ENCODE measurements at regions not wholly inside any gene's neighbourhood (a gene's known extent, or its start where the extent isn't known, plus 50 kb on each side); places are given as distances from the start of the nearest gene placed in this dataset.
A peak's percentile ranks its signal among the peaks of the same experiment; 100 is the strongest.

GRCh38 chr5:30414078-30414477 lies 779.4 kb upstream of the CDH6 start:
- TF ChIP-seq CTCF (IDR thresholded peaks at IDR 0.05; ENCODE audit: low read depth, low read length, missing control alignments) = no peak
- H3K4me3 ChIP-seq (ENCODE audit: low read depth, low read length) = no peak overlapping the region
- in situ Hi-C loops (cut with HindIII; ENCODE audit: low pct_ligation_motif_present, low sequenced_read_pairs) = no loop called here
- no peak for DNase-seq
- H3K36me3 ChIP-seq (replicated peaks) = no peaks in the 10 kb centered on the region
- H3K27ac ChIP-seq = no peak overlapping the region
- no peaks in the 10 kb centered on the region for H3K27me3 ChIP-seq (replicated peaks)

- no peak overlapping the region for H3K4me3 ChIP-seq (ENCODE audit: low read depth, low read length)
- peak; percentile 17 for TF ChIP-seq CTCF (IDR thresholded peaks at IDR 0.05; ENCODE audit: low read depth, low read length, missing control alignments)
- no peak for DNase-seq
Observed at GRCh38 chr5:30413540-30413939, 779.9 kb upstream of the CDH6 start.

GRCh38 chr5:30405821-30406220 lies 787.7 kb upstream of the CDH6 start:
- H3K36me3 ChIP-seq (replicated peaks) = no peaks in the 10 kb centered on the region
- peak; percentile 69 for DNase-seq
- peak overlapping the region; percentile 8 for H3K27ac ChIP-seq
- no peak for TF ChIP-seq CTCF (IDR thresholded peaks at IDR 0.05; ENCODE audit: low read depth, low read length, missing control alignments)
- in situ Hi-C loops (cut with HindIII; ENCODE audit: low pct_ligation_motif_present, low sequenced_read_pairs) = no loop called here
- no peak overlapping the region for H3K4me3 ChIP-seq (ENCODE audit: low read depth, low read length)
- no peaks in the 10 kb centered on the region for H3K27me3 ChIP-seq (replicated peaks)

More at GRCh38 chr5:30413540-30413939, 779.9 kb upstream of the CDH6 start:
- in situ Hi-C loops (cut with HindIII; ENCODE audit: low pct_ligation_motif_present, low sequenced_read_pairs) = no loop called here
- Histone ChIP-seq H3K27ac (no peak overlapping the region), H3K36me3 (replicated peaks) (no peaks in the 10 kb centered on the region), H3K27me3 (replicated peaks) (no peaks in the 10 kb centered on the region)

GRCh38 chr5:30401479-30402058 lies 791.9 kb upstream of the CDH6 start:
- Histone ChIP-seq H3K4me3 (ENCODE audit: low read depth, low read length) (no peak overlapping the region), H3K27ac (no peak overlapping the region), H3K27me3 (replicated peaks) (no peaks in the 10 kb centered on the region), H3K36me3 (replicated peaks) (no peaks in the 10 kb centered on the region)
- TF ChIP-seq CTCF (IDR thresholded peaks at IDR 0.05; ENCODE audit: low read depth, low read length, missing control alignments) = peak; percentile 78
- in situ Hi-C loops (cut with HindIII; ENCODE audit: low pct_ligation_motif_present, low sequenced_read_pairs) = no loop called here
- peak; percentile 66 for DNase-seq

GRCh38 chr5:30398423-30398822 lies 795.1 kb upstream of the CDH6 start:
- no peak for TF ChIP-seq CTCF (IDR thresholded peaks at IDR 0.05; ENCODE audit: low read depth, low read length, missing control alignments)
- in situ Hi-C loops (cut with HindIII; ENCODE audit: low pct_ligation_motif_present, low sequenced_read_pairs) = no loop called here
- no peak for DNase-seq
- Histone ChIP-seq H3K36me3 (replicated peaks) (no peaks in the 10 kb centered on the region), H3K4me3 (ENCODE audit: low read depth, low read length) (no peak overlapping the region), H3K27ac (no peak overlapping the region), H3K27me3 (replicated peaks) (no peaks in the 10 kb centered on the region)

- no peaks in the 10 kb centered on the region for H3K27me3 ChIP-seq (replicated peaks)
- TF ChIP-seq CTCF (IDR thresholded peaks at IDR 0.05; ENCODE audit: low read depth, low read length, missing control alignments) = no peak
- no peak for DNase-seq
- in situ Hi-C loops (cut with HindIII; ENCODE audit: low pct_ligation_motif_present, low sequenced_read_pairs) = no loop called here
- no peak overlapping the region for H3K4me3 ChIP-seq (ENCODE audit: low read depth, low read length)
- no peak overlapping the region for H3K27ac ChIP-seq
- H3K36me3 ChIP-seq (replicated peaks) = no peaks in the 10 kb centered on the region
Observed at GRCh38 chr5:30392897-30393296, 800.6 kb upstream of the CDH6 start.

All from brain microvascular endothelial cell (primary cell).